HL-60 (cell line): ENCODE measurements at regions not wholly inside any gene's neighbourhood (a gene's known extent, or its start where the extent isn't known, plus 50 kb on each side); places are given as distances from the start of the nearest gene placed in this dataset.

Source experiments
- CTCF ChIP-seq: IDR thresholded peaks from one replicate; pipeline ENCODE4 v1.5.1; 2011; ENCODE audit warnings: low read length, control low read depth, inconsistent platforms; ENCODE audit not compliant: insufficient read depth
- GABPA ChIP-seq: IDR thresholded peaks from 2 replicates; pipeline ENCODE4 v1.6.1; 2012; ENCODE audit warnings: low read depth
- POLR2AphosphoS5 ChIP-seq: IDR thresholded peaks from 2 replicates; pipeline ENCODE4 v1.6.1; 2012; ENCODE audit warnings: low read depth
- TF ChIP-seq, protein P1 (sequence below): IDR thresholded peaks from 2 replicates; pipeline ENCODE4 v1.6.1; 2012; ENCODE audit warnings: low read depth; ENCODE audit not compliant: insufficient replicate concordance

DNA sequence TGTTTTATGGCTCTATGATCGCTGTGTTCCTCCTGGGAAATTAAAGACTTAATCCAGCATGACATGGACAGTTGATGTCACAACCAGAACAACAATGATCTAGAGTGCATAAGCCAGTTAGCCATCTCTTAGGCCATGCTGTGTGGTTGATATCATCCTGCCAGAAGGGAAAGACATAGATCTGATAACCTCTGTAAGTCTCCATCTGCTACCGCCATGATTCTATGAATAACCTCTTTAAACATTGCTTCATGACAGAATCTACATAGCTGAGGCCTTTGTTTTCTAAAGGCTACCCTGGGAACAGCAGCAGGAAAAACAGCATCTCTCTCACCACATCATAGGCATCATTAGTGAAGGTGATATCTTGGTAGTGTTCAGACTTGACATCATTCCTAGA is 117.6 kb upstream of the PHACTR1 start:
- TF ChIP-seq CTCF (no peak), POLR2AphosphoS5 (no peak), GABPA (no peak)
- TF ChIP-seq, protein P1, sequence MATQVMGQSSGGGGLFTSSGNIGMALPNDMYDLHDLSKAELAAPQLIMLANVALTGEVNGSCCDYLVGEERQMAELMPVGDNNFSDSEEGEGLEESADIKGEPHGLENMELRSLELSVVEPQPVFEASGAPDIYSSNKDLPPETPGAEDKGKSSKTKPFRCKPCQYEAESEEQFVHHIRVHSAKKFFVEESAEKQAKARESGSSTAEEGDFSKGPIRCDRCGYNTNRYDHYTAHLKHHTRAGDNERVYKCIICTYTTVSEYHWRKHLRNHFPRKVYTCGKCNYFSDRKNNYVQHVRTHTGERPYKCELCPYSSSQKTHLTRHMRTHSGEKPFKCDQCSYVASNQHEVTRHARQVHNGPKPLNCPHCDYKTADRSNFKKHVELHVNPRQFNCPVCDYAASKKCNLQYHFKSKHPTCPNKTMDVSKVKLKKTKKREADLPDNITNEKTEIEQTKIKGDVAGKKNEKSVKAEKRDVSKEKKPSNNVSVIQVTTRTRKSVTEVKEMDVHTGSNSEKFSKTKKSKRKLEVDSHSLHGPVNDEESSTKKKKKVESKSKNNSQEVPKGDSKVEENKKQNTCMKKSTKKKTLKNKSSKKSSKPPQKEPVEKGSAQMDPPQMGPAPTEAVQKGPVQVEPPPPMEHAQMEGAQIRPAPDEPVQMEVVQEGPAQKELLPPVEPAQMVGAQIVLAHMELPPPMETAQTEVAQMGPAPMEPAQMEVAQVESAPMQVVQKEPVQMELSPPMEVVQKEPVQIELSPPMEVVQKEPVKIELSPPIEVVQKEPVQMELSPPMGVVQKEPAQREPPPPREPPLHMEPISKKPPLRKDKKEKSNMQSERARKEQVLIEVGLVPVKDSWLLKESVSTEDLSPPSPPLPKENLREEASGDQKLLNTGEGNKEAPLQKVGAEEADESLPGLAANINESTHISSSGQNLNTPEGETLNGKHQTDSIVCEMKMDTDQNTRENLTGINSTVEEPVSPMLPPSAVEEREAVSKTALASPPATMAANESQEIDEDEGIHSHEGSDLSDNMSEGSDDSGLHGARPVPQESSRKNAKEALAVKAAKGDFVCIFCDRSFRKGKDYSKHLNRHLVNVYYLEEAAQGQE, result no peak
